ENCODE measurements at regions not wholly inside any gene's neighbourhood (a gene's known extent, or its start where the extent isn't known, plus 50 kb on each side); places are given as distances from the start of the nearest gene placed in this dataset.

- no peaks in the 10 kb centered on the region for H3K9me3 ChIP-seq
- no peaks in the 10 kb centered on the region for H3K27me3 ChIP-seq
- DNase-seq (ENCODE audit: low spot score in 2 of 2), result no peak
- H3K4me3 ChIP-seq, result no peak overlapping the region
- no peak overlapping the region for H3K27ac ChIP-seq
- H3K36me3 ChIP-seq, result no peaks in the 10 kb centered on the region
- TF ChIP-seq, protein P1, sequence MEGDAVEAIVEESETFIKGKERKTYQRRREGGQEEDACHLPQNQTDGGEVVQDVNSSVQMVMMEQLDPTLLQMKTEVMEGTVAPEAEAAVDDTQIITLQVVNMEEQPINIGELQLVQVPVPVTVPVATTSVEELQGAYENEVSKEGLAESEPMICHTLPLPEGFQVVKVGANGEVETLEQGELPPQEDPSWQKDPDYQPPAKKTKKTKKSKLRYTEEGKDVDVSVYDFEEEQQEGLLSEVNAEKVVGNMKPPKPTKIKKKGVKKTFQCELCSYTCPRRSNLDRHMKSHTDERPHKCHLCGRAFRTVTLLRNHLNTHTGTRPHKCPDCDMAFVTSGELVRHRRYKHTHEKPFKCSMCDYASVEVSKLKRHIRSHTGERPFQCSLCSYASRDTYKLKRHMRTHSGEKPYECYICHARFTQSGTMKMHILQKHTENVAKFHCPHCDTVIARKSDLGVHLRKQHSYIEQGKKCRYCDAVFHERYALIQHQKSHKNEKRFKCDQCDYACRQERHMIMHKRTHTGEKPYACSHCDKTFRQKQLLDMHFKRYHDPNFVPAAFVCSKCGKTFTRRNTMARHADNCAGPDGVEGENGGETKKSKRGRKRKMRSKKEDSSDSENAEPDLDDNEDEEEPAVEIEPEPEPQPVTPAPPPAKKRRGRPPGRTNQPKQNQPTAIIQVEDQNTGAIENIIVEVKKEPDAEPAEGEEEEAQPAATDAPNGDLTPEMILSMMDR (IDR thresholded peaks at IDR 0.05), result no peak
- TF ChIP-seq POLR2A (IDR thresholded peaks at IDR 0.05) (no peak), EP300 (IDR thresholded peaks at IDR 0.05) (no peak)
- 91 to 95% methylated on average over 14 to 15 of the region's 15 CpGs for WGBS, 2 donors
- H3K4me1 ChIP-seq, result peaks cover 0 to 32% (median 21%) of the 10 kb centered on the region in 4 donors
Measured at GRCh38 chr12:123057513-123058265, 77.2 kb downstream of the ARL6IP4 start.

GRCh38 chr12:123056709-123057108 lies 76.2 kb downstream of the ARL6IP4 start:
- H3K27me3 ChIP-seq, result no peaks in the 10 kb centered on the region
- TF ChIP-seq POLR2A (IDR thresholded peaks at IDR 0.05) (no peak), EP300 (IDR thresholded peaks at IDR 0.05) (no peak)
- TF ChIP-seq, protein P1 (IDR thresholded peaks at IDR 0.05), result no peak
- H3K27ac ChIP-seq, result no peak overlapping the region
- H3K9me3 ChIP-seq, result no peaks in the 10 kb centered on the region
- 92 to 94% methylated on average over 7 of the region's 7 CpGs for WGBS, 2 donors
- H3K4me3 ChIP-seq, result no peak overlapping the region
- no peaks in the 10 kb centered on the region for H3K36me3 ChIP-seq
- H3K4me1 ChIP-seq, result peaks cover 0 to 24% (median 17%) of the 10 kb centered on the region in 4 donors
- DNase-seq (ENCODE audit: low spot score in 2 of 2), result no peak

DNA sequence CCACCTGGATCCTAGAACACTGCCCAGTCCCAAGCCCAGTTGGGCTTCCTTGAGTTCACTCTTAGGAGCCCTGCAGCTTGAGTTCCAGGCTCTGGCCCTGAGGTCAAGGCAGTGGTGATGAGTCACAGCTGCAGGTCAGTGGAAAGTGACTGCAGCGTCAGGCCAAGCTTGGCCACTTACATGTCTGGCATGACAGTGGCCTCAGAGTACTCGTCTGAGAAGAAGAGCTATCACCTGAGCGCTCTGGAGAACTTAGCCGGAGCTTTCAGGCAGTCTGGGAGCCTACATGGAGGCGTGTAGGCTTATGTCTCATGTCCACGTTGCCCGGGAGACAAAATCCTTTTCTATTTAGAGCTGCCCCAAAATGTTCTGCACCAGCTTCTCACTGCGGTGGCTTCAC lies 75.6 kb downstream of the ARL6IP4 start:
- H3K4me3 ChIP-seq, result no peak overlapping the region
- WGBS, 2 donors, result 86 to 90% methylated on average over 7 to 8 of the region's 8 CpGs
- no peaks in the 10 kb centered on the region for H3K27me3 ChIP-seq
- TF ChIP-seq EP300 (IDR thresholded peaks at IDR 0.05), result no peak
- TF ChIP-seq, protein P1 (IDR thresholded peaks at IDR 0.05), result no peak
- no peak for TF ChIP-seq POLR2A (IDR thresholded peaks at IDR 0.05)
- no peak for DNase-seq (ENCODE audit: low spot score in 2 of 2)
- H3K9me3 ChIP-seq, result no peaks in the 10 kb centered on the region
- peaks cover 0 to 23% (median 17%) of the 10 kb centered on the region in 4 donors for H3K4me1 ChIP-seq
- H3K36me3 ChIP-seq, result no peaks in the 10 kb centered on the region
- no peak overlapping the region for H3K27ac ChIP-seq

GRCh38 chr12:123055281-123055766 lies 74.8 kb downstream of the ARL6IP4 start:
- H3K4me1 ChIP-seq, result peaks cover 0 to 20% (median 16%) of the 10 kb centered on the region in 4 donors
- no peak for DNase-seq (ENCODE audit: low spot score in 2 of 2)
- no peak overlapping the region for H3K27ac ChIP-seq
- no peaks in the 10 kb centered on the region for H3K27me3 ChIP-seq
- 60 to 65% methylated on average over 8 of the region's 8 CpGs for WGBS, 2 donors
- H3K9me3 ChIP-seq, result no peaks in the 10 kb centered on the region
- TF ChIP-seq POLR2A (IDR thresholded peaks at IDR 0.05) (no peak), EP300 (IDR thresholded peaks at IDR 0.05) (no peak)
- TF ChIP-seq, protein P1 (IDR thresholded peaks at IDR 0.05), result no peak
- no peaks in the 10 kb centered on the region for H3K36me3 ChIP-seq
- H3K4me3 ChIP-seq, result no peak overlapping the region

DNA sequence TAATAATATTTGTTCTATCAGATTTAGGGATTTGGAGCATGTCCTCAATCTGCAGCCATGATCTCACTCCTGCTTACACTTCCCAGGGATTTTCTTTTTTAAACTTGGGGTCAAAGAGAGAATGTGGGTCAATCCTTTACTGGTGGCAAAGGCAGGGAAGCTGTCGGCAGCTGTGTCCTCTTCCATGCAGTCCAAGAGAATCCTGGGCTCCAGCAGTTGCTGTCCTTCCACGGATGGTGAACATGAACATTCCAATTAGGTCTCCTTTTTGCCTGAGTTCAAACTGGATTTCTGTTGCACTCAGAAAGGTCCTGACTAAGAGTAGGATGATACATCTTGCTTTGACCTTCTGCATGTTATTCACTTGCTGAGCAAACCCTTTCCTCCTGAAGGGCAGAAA lies 73.9 kb downstream of the ARL6IP4 start:
- DNase-seq (ENCODE audit: low spot score in 2 of 2), result no peak
- Histone ChIP-seq H3K4me1 (peaks cover 0 to 11% (median 8%) of the 10 kb centered on the region in 4 donors), H3K27me3 (no peaks in the 10 kb centered on the region), H3K9me3 (no peaks in the 10 kb centered on the region), H3K4me3 (no peak overlapping the region), H3K27ac (no peak overlapping the region), H3K36me3 (no peaks in the 10 kb centered on the region)
- WGBS, 2 donors, result 77 to 92% methylated on average over 2 of the region's 2 CpGs
- TF ChIP-seq, protein P1 (IDR thresholded peaks at IDR 0.05), result no peak
- no peak for TF ChIP-seq EP300 (IDR thresholded peaks at IDR 0.05)
- TF ChIP-seq POLR2A (IDR thresholded peaks at IDR 0.05), result no peak

Measured in tibial nerve (tissue), 4 donors.